Myocyte (in vitro differentiated cells): ENCODE measurements at regions not wholly inside any gene's neighbourhood (a gene's known extent, or its start where the extent isn't known, plus 50 kb on each side); places are given as distances from the start of the nearest gene placed in this dataset.

Experiments
- DNase-seq: peaks from one replicate; pipeline ENCODE4 v3.0.0-alpha.2; 2012; ENCODE audit warnings: low read depth

- DNase-seq, result peak; percentile 70
Measured at GRCh38 chr6:7468382-7469081, 72.9 kb upstream of the DSP start.

- DNase-seq, result peak; percentile 79
Measured at GRCh38 chr6:7469696-7470095, 71.8 kb upstream of the DSP start.

GRCh38 chr6:7471171-7471570 lies 70.3 kb upstream of the DSP start:
- DNase-seq, result no peak

- no peak for DNase-seq
Measured at GRCh38 chr6:7473805-7474719, 67.4 kb upstream of the DSP start.

GRCh38 chr6:7475081-7475480 lies 66.4 kb upstream of the DSP start:
- no peak for DNase-seq

- DNase-seq, result peak; percentile 73
Measured at GRCh38 chr6:7479801-7480266, 61.6 kb upstream of the DSP start.

GRCh38 chr6:7484666-7485065 lies 56.8 kb upstream of the DSP start:
- no peak for DNase-seq

- DNase-seq, result no peak
Measured at GRCh38 chr6:7486951-7487350, 54.5 kb upstream of the DSP start.

GRCh38 chr6:7488494-7488893 lies 53.0 kb upstream of the DSP start:
- DNase-seq, result no peak

- DNase-seq, result no peak
Measured at GRCh38 chr6:7489376-7489775, 52.1 kb upstream of the DSP start.
